Activated naive CD4-positive, alpha-beta T cell treated with anti-CD3 and anti-CD28 coated beads, Interleukin-2, amount 10 ng/mL, durations not matched to agents 7 days and 5 days (primary cell): ENCODE measurements at regions not wholly inside any gene's neighbourhood (a gene's known extent, or its start where the extent isn't known, plus 50 kb on each side); places are given as distances from the start of the nearest gene placed in this dataset.

Experiments used
- CTCF ChIA-PET: fragments of 350-600 bp; sonication (Branson Sonifier 250); formaldehyde crosslinking; loops from one replicate; lab custom pipeline; 2021; ENCODE audit warnings: antibody characterized with exemption; lab: Charles Lee
- DNase-seq: peaks from one replicate; pipeline ENCODE4 v3.0.0-alpha.2; 2020
- H3K27ac Mint-ChIP-seq: one replicate; pipeline ENCODE4 v1.8.0; 2021; ENCODE audit warnings: mild to moderate bottlenecking, moderate library complexity, mixed read lengths
- H3K27me3 Mint-ChIP-seq: one replicate; pipeline ENCODE4 v1.8.0; 2021; ENCODE audit warnings: mild to moderate bottlenecking, mixed read lengths
- H3K36me3 Mint-ChIP-seq: one replicate; pipeline ENCODE4 v1.8.0; 2021; ENCODE audit warnings: mixed read lengths
- H3K4me1 Mint-ChIP-seq: one replicate; pipeline ENCODE4 v1.8.0; 2021; ENCODE audit warnings: mixed read lengths
- H3K4me3 Mint-ChIP-seq: one replicate; pipeline ENCODE4 v1.8.0; 2021; ENCODE audit warnings: mild to moderate bottlenecking, moderate library complexity, mixed read lengths
- H3K9me3 Mint-ChIP-seq: one replicate; pipeline ENCODE4 v1.8.0; 2021; ENCODE audit warnings: mixed read lengths

DNA sequence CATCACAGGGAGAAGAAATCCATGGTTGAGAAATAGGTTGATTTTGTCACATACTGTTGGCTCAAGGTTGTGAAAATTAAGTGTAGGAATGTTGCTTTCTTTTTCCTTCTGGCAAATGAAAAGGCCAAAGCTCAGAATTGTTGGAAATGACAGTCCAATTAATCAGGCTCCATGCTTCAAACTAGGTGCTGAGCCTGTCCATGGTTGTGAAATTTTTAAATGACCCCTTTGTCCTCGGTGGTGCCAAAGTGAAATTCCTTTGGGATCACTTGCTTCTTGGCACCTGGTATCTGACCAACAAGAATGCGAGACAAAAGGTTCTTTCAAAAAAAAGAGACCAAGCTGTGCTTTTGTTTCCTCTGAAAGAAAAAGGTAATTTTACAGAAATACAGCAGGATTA is 451.9 kb downstream of the ETS1 start:
- no peak overlapping the region for H3K27ac Mint-ChIP-seq

DNA sequence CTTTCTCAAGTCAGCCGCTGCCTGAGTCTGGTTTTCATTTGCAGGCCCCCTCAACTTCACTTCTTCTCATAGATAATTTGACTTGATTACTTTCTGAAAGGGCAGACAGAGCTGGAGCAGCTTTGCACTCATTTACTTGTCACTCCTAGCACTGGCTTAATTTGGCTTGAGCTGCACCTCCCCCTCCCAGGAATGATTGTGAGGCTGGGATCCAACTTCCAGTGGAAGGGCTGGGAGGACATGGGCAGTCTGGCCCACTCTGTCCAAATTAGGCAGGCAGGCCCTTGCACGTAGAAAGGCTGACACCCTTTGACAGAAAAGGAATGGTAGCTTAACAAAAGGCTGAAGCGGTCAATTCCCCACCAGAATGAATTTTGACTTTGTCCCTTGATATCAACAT is 453.9 kb downstream of the ETS1 start:
- Mint-ChIP-seq H3K4me3 (no peak overlapping the region), H3K4me1 (no peaks in the 10 kb centered on the region), H3K27ac (no peak overlapping the region), H3K9me3 (peaks cover 3% of the 10 kb centered on the region), H3K36me3 (no peaks in the 10 kb centered on the region), H3K27me3 (no peaks in the 10 kb centered on the region)
- CTCF ChIA-PET = interaction anchor here (1.3 to 3.7 kb wide), 2 partner anchors 24 to 103 kb away, joined by 3 to 10 read pairs; no protein-coding TSS in a partner anchor
- DNase-seq = no peak

More for the DNA sequence above, 451.9 kb downstream of the ETS1 start:
- CTCF ChIA-PET = interaction anchor here (3.7 kb wide), 1 partner anchor 22 kb away, joined by 10 read pairs; no protein-coding TSS in a partner anchor
- DNase-seq = no peak
- H3K36me3 Mint-ChIP-seq = peaks cover 6% of the 10 kb centered on the region
- no peaks in the 10 kb centered on the region for H3K27me3 Mint-ChIP-seq
- peaks cover 14% of the 10 kb centered on the region for H3K9me3 Mint-ChIP-seq
- peaks cover 16% of the 10 kb centered on the region for H3K4me1 Mint-ChIP-seq
- no peak overlapping the region for H3K4me3 Mint-ChIP-seq

DNA sequence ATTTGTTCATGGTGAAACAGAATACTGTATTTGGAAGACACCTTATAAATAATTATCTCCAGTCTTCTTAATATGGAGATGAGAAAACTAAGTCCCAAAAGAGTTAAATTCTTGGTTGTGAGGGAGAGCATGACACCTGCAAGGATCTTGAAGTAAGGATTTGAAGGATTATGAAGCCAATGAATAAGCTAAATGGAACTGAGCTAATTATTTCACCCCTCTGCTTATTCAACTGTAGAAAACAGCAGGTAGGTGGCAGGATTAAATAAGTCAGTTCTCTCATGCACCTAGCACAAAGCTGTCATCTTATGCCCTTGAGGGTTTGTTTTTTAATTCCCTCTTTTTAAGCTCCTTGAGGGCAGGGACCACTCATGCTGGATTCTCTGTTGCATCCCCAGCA is 457.3 kb downstream of the ETS1 start:
- Mint-ChIP-seq H3K36me3 (no peaks in the 10 kb centered on the region), H3K27me3 (no peaks in the 10 kb centered on the region), H3K4me3 (no peak overlapping the region), H3K9me3 (no peaks in the 10 kb centered on the region), H3K4me1 (no peaks in the 10 kb centered on the region), H3K27ac (no peak overlapping the region)
- DNase-seq = no peak
- CTCF ChIA-PET = interaction anchor here (1.2 to 1.7 kb wide), 4 partner anchors 9 to 91 kb away, joined by 3 to 7 read pairs (median 4); no protein-coding TSS in a partner anchor

- Mint-ChIP-seq H3K4me3 (no peak overlapping the region), H3K36me3 (no peaks in the 10 kb centered on the region), H3K27me3 (no peaks in the 10 kb centered on the region), H3K9me3 (no peaks in the 10 kb centered on the region), H3K4me1 (no peaks in the 10 kb centered on the region), H3K27ac (no peak overlapping the region)
- CTCF ChIA-PET = interaction anchor here (0.8 kb wide), 1 partner anchor 26 kb away, joined by 4 read pairs; no protein-coding TSS in a partner anchor
- no peak for DNase-seq
Observed at GRCh38 chr11:128125723-128126122, 461.6 kb downstream of the ETS1 start.

- H3K9me3 Mint-ChIP-seq = peaks cover 4% of the 10 kb centered on the region
- H3K27ac Mint-ChIP-seq = no peak overlapping the region
- H3K27me3 Mint-ChIP-seq = peaks cover 5% of the 10 kb centered on the region
- no peaks in the 10 kb centered on the region for H3K4me1 Mint-ChIP-seq
- H3K4me3 Mint-ChIP-seq = no peak overlapping the region
- H3K36me3 Mint-ChIP-seq = no peaks in the 10 kb centered on the region
- no peak for DNase-seq
- CTCF ChIA-PET = interaction anchor here (0.7 kb wide), 1 partner anchor 41 kb away, joined by 3 read pairs; no protein-coding TSS in a partner anchor
Observed at GRCh38 chr11:128116885-128117284, 470.5 kb downstream of the ETS1 start.

DNA sequence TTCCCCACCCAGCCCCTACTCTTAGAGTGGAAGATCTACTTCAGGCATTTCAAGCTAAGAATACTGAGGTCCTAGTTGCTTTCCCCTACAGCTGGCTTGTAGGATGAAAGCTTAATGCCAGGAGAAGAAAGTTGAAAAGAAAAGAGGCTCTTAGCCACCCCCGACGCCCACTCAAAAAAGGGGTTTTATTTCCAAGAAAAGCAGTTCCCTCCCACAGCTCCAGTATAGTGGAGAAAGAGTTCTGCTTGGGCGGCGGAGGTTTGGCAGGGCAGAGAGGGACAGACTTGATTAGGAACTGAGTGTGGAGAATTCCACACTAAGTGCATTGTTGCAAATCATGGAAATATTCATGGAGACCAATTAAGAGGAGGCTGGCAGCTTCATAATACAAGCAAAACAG is 470.9 kb downstream of the ETS1 start:
- Mint-ChIP-seq H3K27me3 (peaks cover 5% of the 10 kb centered on the region), H3K36me3 (no peaks in the 10 kb centered on the region), H3K4me3 (no peak overlapping the region), H3K27ac (no peak overlapping the region), H3K9me3 (peaks cover 4% of the 10 kb centered on the region), H3K4me1 (no peaks in the 10 kb centered on the region)
- DNase-seq = no peak
- CTCF ChIA-PET = interaction anchor here (0.7 kb wide), 1 partner anchor 41 kb away, joined by 3 read pairs; no protein-coding TSS in a partner anchor

GRCh38 chr11:128105950-128106349 is 481.4 kb downstream of the ETS1 start:
- no peak for DNase-seq
- Mint-ChIP-seq H3K4me3 (no peak overlapping the region), H3K27me3 (peaks cover 9% of the 10 kb centered on the region), H3K36me3 (peaks cover 4% of the 10 kb centered on the region), H3K4me1 (peaks cover 12% of the 10 kb centered on the region), H3K9me3 (peaks cover 4% of the 10 kb centered on the region), H3K27ac (no peak overlapping the region)
- CTCF ChIA-PET = no interaction called here

GRCh38 chr11:128105511-128105910 is 481.8 kb downstream of the ETS1 start:
- CTCF ChIA-PET = no interaction called here
- H3K36me3 Mint-ChIP-seq = peaks cover 4% of the 10 kb centered on the region

GRCh38 chr11:128103278-128103873 is 484.0 kb downstream of the ETS1 start:
- CTCF ChIA-PET = interaction anchor here (0.9 to 1.2 kb wide), 2 partner anchors 9 to 71 kb away, joined by 3 to 5 read pairs; no protein-coding TSS in a partner anchor
- H3K27me3 Mint-ChIP-seq = peaks cover 6% of the 10 kb centered on the region
- DNase-seq = no peak
- no peak overlapping the region for H3K4me3 Mint-ChIP-seq
- H3K36me3 Mint-ChIP-seq = no peaks in the 10 kb centered on the region
- H3K4me1 Mint-ChIP-seq = peaks cover 4% of the 10 kb centered on the region
- no peaks in the 10 kb centered on the region for H3K9me3 Mint-ChIP-seq
- H3K27ac Mint-ChIP-seq = no peak overlapping the region

More at GRCh38 chr11:128105511-128105910, 481.8 kb downstream of the ETS1 start:
- H3K9me3 Mint-ChIP-seq = peaks cover 4% of the 10 kb centered on the region
- no peak overlapping the region for H3K4me3 Mint-ChIP-seq
- peaks cover 9% of the 10 kb centered on the region for H3K27me3 Mint-ChIP-seq
- H3K4me1 Mint-ChIP-seq = peaks cover 12% of the 10 kb centered on the region
- DNase-seq = no peak
- H3K27ac Mint-ChIP-seq = no peak overlapping the region

- Mint-ChIP-seq H3K4me3 (no peak overlapping the region), H3K36me3 (no peaks in the 10 kb centered on the region), H3K4me1 (no peaks in the 10 kb centered on the region), H3K27me3 (peaks cover 6% of the 10 kb centered on the region), H3K27ac (no peak overlapping the region), H3K9me3 (no peaks in the 10 kb centered on the region)
- DNase-seq = no peak
- CTCF ChIA-PET = no interaction called here
Observed at GRCh38 chr11:128098781-128099180, 488.6 kb downstream of the ETS1 start.

DNA sequence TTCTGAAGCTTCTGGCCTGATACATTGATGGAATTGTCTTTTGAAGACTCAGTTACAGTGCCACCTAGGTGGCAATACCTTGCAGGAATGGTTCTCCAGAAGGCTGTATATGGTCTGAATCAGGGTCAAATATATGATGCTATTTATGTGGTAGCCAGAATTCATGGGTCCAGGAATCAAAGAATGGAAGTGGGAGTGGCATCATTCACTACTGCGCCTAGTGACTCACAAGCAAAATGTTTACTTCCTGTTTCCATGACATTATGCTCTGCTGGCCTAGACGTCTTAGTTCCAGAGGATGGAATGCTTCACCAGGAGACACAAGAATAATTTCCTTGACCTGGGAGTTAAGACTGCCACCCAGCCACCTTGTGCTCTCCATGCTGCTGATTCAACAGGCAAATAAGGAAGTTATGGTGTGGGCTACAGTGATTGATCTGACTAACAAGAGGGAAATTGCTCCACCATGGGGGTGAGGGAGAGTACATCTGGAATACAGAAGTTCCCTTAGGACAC is 491.8 kb downstream of the ETS1 start:
- Mint-ChIP-seq H3K4me3 (no peak overlapping the region), H3K4me1 (no peaks in the 10 kb centered on the region), H3K36me3 (no peaks in the 10 kb centered on the region), H3K27me3 (no peaks in the 10 kb centered on the region), H3K9me3 (no peaks in the 10 kb centered on the region), H3K27ac (no peak overlapping the region)
- DNase-seq = no peak
- CTCF ChIA-PET = no interaction called here

GRCh38 chr11:128093689-128094088 is 493.7 kb downstream of the ETS1 start:
- Mint-ChIP-seq H3K4me1 (no peaks in the 10 kb centered on the region), H3K9me3 (peaks cover 13% of the 10 kb centered on the region), H3K36me3 (no peaks in the 10 kb centered on the region), H3K4me3 (no peak overlapping the region), H3K27me3 (no peaks in the 10 kb centered on the region), H3K27ac (no peak overlapping the region)
- CTCF ChIA-PET = interaction anchor here (0.6 to 1.4 kb wide), 4 partner anchors 9 to 689 kb away, joined by 3 to 5 read pairs (median 4); no protein-coding TSS in a partner anchor
- no peak for DNase-seq

- no peak for DNase-seq
- CTCF ChIA-PET = no interaction called here
- Mint-ChIP-seq H3K4me3 (no peak overlapping the region), H3K9me3 (peaks cover 13% of the 10 kb centered on the region), H3K27ac (no peak overlapping the region), H3K27me3 (no peaks in the 10 kb centered on the region), H3K4me1 (no peaks in the 10 kb centered on the region), H3K36me3 (no peaks in the 10 kb centered on the region)
Observed at GRCh38 chr11:128089962-128090361, 497.4 kb downstream of the ETS1 start.

- CTCF ChIA-PET = interaction anchor here (1.3 kb wide), 1 partner anchor 71 kb away, joined by 8 read pairs; no protein-coding TSS in a partner anchor
- no peaks in the 10 kb centered on the region for H3K4me1 Mint-ChIP-seq
- H3K36me3 Mint-ChIP-seq = no peaks in the 10 kb centered on the region
- peaks cover 19% of the 10 kb centered on the region for H3K9me3 Mint-ChIP-seq
- no peak for DNase-seq
- H3K27ac Mint-ChIP-seq = no peak overlapping the region
- H3K27me3 Mint-ChIP-seq = peaks cover 3% of the 10 kb centered on the region
- H3K4me3 Mint-ChIP-seq = no peak overlapping the region
Observed at GRCh38 chr11:128086794-128087193, 500.6 kb downstream of the ETS1 start.

- no peak for DNase-seq
- Mint-ChIP-seq H3K36me3 (no peaks in the 10 kb centered on the region), H3K4me1 (no peaks in the 10 kb centered on the region), H3K9me3 (peaks cover 17% of the 10 kb centered on the region), H3K27ac (no peak overlapping the region), H3K27me3 (peaks cover 4% of the 10 kb centered on the region), H3K4me3 (no peak overlapping the region)
- CTCF ChIA-PET = interaction anchor here (0.6 to 1.0 kb wide), 2 partner anchors 72 to 1446 kb away, joined by 3 read pairs; no protein-coding TSS in a partner anchor
Observed at GRCh38 chr11:128085276-128085675, 502.1 kb downstream of the ETS1 start.
